Femur (tissue), 1 donor: ENCODE measurements at regions not wholly inside any gene's neighbourhood (a gene's known extent, or its start where the extent isn't known, plus 50 kb on each side); places are given as distances from the start of the nearest gene placed in this dataset.
"Not testable (repeated sequence)": the region's sequence is repeated elsewhere in the genome, so short reads cannot be mapped to it uniquely, and the experiment has no call there.

Experiments
- DNase-seq: peaks from one replicate; pipeline ENCODE4 v3.0.0-alpha.2; 2017

DNA sequence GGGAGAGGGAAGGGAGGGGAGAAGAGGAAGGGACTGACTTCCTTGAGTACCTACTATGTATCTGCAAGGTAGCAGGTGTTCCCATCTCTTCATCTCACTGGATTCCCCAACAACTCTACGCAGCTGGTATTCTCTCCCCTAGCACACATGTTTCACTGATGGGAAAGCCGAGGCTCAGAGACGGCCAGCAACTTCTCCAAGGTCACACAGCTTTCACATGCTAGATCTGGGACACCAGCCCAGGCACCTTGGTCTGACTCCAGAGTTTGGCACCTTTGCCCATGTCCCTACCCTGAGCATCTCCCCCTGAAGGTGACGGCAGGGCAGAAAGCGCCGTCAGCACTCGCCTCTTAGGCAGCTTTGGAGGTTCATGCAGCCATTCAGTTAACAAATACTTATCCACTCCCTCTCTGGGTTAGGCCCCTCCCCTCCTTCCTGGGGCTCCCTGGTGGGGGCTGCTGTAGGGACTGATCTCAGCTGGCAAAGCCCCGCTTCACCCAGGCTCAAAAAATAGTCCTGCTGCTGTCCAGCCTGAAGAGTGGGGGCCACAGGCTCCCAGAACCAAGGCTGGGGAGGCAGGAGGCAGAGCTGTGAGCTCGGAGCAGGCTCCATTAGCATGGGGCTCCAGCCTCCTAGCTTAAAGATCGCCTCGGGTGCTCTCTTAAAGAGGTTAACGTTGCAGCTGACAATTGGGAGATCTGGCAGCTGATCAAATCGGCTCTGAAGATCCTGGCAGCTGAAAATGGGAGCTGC lies 79.4 kb downstream of the IGLL1 start:
- DNase-seq, result no peak

DNA sequence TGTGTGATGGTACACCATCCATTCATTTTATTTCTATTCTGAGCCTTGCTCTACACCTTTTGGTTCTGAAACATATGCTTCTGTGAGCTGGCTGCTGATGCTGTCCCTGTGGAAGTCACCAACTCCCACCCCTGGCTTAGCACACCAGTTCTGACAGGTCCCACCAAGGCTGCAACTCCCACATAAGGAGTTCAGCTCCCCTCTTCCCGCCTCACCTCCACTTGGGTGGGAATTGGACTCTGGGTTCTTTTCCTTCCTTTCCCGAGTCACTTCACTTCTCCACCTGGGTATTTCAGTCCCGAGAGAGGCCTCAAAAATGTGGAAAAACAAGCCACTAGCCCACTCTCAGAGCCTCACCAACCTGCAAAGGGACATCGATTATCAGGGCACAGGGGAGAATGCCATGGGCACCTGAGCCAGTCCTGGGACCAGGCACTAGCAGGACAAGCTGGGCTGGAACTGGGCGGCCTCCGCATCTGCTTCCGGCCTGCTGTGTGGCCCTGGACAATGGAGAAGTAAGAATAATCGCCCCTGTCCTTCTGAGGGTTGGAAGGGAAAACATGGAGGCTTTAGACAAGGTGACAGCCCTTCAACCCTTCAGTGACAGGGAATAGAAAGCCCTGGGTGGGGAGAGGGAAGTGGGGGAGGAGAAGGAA lies 80.1 kb downstream of the IGLL1 start:
- no peak for DNase-seq

- no peak for DNase-seq
These were observed 81.0 kb downstream of the IGLL1 start for GRCh38 chr22:23498811-23499798.

- DNase-seq, result not testable (repeated sequence)
These were observed 82.2 kb downstream of the IGLL1 start for GRCh38 chr22:23497889-23498288.

- no peak for DNase-seq
These were observed 82.8 kb downstream of the IGLL1 start for GRCh38 chr22:23497016-23497885.

DNA sequence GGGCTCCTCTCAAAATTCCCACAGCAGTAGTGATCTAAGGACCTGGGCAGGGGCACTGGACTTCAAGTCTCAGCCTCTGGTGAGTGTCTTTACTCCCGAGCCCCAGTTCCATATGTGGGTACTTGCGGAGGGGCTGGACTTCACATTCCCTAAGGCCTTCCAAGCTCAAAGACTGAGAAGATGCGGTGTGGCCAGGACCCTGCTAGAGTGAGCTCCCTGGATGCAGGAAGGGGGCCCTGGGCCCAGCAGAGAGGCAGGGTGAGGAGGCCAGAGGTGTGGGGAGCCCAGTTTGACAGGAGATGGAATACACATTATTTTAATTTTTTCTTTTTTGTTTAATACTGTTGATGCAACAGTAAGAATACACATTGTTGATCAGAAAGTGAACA lies 83.7 kb downstream of the IGLL1 start:
- DNase-seq, result no peak

DNA sequence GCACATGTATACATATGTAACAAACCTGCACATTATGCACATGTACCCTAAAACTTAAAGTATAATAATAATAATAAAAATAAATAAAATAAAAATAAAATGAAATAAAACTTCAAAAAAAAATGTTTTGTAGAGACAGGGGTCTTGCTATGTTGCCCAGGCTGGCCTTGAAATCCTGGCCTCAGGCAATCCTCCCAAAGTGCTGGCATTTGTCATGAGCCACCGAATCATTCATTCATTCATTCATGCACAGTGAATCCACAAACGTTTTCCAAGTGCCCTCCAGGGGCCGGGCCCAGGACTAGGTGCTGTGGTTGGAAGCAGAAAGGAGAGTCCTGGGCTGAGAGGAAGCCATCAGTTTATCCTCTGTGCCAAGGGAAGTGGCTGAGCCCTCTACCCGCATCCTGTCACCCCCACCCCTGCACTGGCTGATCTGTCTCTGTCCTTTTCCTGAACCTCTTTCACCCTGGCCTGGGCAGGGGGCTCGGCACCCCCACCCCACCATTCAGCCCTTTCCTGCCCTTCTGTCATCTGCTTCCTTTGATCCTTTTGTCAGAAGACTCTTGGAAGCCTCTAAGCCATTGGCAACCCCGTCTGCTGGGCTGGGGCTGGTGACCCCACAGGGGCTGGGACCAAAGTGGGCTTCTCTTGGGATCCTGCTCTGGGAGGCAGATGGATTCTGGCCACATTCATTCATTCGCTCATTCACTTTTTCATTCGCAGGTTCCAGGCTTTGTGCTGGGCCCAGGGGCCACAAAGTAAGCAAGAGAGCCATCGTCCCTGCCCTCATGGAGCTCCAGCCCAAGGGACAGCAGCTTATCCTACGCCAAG lies 84.3 kb downstream of the IGLL1 start:
- no peak for DNase-seq

DNA sequence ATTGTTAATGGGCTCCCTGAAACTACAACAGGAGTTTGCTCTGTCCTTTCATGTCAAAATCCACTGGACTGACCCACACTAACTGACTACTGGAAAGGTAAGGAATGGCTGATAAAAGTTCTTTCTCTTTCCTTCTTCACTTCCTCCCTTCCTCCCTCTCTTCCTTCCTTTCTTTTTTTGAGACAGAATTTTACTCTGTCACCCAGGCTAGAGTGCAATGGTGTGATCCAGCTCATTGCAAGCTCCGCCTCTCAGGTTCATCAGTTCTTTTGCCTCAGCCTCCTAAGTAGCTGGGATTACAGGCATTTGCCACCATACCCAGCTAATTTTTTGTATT lies 85.2 kb downstream of the IGLL1 start:
- no peak for DNase-seq

GRCh38 chr22:23485490-23485889 lies 94.6 kb downstream of the IGLL1 start:
- no peak for DNase-seq

DNA sequence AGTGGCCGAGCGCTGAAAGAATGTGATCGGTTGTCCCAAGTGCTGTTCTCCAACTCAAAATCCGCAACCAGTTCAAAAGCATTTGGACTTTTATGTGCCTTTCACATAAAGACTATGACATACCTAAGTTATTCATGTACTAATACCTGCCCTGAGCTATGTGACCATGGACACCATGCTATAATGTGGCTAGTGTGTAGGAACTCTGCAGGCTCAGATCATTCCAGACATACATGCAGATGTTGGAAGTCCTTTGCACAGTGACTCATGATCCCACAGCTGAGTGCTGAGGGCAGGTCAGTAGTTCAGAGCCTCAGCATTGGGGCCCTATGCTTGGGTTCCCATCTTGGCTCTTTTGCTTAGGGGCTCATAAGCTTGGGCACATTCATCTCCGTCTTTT lies 95.4 kb downstream of the IGLL1 start:
- DNase-seq, result no peak

DNA sequence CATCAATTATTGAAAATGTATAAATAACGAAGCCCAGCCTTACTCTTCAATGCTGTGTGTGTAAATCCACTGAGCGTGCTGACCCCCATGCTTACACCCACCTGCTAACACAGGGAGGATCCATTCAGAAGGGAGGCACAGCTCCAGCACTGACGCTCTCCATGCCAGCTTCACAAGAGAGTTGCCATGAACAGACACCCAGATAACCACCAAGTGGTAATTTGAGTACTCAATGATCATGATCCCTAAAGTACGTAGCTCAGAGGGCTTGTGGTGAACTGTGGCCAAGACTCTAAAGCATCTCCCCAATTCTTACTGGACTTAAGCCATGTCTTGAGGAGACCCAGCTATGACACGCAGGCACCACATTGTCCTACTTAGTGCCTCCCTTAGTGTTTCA lies 98.7 kb downstream of the IGLL1 start:
- DNase-seq, result no peak

DNA sequence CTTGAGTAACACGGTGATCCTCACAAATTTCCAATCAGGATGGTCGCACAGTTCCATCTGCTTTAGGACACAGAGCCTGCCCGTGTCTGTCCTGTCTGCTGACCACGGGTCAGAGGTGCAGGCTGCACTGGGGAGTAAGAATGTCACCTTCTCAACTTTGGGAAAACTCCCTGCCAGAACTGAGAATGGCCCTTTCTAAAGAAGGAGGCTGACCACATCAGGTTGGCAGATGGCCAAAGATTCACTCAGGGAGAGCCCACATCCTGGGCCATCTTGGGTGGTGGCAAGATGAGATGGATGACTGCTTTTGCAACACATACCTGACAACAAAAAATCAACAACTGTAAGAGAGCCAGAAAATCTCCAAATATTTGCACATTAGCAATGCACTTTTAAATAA lies 101.9 kb downstream of the IGLL1 start:
- no peak for DNase-seq

DNA sequence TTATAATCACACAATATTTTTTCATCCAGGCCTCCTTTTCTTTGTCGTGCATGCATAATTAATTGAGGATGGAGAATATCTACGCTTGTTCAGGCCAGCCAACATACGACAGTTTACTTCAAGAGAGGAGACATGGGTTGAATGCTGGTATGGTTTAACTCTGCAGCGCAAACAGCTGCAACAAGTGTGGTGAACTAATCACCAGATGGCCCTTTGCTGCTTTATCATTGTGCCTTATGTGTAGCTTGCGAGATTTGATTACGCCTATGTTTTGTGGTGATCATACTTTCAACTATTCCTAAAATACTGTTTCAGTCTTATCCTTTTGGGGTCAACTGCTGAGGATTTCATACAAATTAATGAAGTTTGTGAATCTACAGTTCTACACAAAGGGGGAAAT lies 105.6 kb downstream of the IGLL1 start:
- not testable (repeated sequence) for DNase-seq

- no peak for DNase-seq
These were observed 106.2 kb downstream of the IGLL1 start for GRCh38 chr22:23473901-23474300.

- not testable (repeated sequence) for DNase-seq
These were observed 107.7 kb downstream of the IGLL1 start for GRCh38 chr22:23472376-23472775.

DNA sequence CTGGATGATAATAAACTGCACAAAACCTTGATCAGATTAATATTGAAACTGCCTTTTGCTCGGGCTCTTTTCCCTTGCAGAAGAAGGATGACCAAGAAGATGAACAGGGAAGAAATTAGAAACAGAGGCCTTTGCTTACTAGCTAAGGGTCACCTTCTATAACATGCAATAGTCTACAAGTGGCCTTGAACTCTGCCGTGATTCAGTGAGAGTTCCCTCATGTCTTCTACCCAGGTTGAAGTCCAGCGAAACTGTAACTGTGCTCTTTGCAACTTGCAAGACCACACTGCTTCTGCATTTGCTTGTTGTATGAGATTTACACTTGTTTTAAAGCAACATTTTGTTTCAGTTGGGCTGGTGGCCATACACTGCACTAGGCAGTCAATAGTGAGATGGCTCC lies 108.4 kb downstream of the IGLL1 start:
- no peak for DNase-seq

- no peak for DNase-seq
These were observed 109.2 kb downstream of the IGLL1 start for GRCh38 chr22:23470811-23471389.

DNA sequence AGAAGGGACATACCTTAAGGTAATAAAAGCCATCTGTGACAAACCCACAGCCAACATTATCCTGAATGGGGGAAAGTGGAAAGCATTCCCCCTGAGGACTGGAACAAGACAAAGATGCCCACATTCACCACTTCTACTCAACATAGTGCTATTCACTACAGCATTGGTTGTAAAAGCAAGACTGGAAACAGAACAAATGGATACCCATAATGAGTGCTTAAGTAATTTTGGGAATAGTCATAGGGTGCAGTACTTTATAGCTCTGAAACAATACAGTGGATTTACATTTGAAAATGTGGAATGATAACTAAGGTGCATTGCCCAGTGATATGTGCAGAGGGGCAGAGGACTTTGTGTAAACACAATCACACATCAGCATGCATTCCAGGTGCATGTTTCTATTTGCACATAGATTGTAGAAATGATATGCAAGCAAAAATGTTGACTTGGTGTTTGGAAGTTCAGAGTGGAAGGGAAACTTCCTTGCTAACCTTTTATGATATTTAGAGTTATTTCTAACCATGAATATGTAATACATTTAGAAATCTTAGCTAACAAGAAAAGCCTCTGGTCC lies 112.3 kb downstream of the IGLL1 start:
- DNase-seq, result no peak

DNA sequence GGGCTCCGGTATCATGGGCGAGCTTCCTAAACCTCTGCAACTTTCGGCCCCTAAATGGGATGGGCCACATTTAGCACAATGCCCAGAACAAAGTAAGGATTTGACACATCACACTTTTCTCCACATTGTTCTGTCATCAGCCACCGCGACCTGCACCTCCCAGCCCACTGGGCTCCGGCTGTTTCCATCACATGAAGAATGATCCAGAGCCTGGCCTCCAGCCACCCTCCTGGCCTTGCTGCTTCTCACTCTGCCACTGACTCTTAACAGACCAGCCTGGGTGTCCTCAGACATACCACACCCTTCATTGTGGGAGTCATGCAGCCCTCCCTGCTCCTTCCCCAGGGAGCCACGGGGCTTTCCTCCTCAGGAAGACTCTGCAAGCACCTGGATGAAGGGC lies 113.7 kb downstream of the IGLL1 start:
- no peak for DNase-seq

GRCh38 chr22:23464796-23465195 lies 115.3 kb downstream of the IGLL1 start:
- DNase-seq, result not testable (repeated sequence)

DNA sequence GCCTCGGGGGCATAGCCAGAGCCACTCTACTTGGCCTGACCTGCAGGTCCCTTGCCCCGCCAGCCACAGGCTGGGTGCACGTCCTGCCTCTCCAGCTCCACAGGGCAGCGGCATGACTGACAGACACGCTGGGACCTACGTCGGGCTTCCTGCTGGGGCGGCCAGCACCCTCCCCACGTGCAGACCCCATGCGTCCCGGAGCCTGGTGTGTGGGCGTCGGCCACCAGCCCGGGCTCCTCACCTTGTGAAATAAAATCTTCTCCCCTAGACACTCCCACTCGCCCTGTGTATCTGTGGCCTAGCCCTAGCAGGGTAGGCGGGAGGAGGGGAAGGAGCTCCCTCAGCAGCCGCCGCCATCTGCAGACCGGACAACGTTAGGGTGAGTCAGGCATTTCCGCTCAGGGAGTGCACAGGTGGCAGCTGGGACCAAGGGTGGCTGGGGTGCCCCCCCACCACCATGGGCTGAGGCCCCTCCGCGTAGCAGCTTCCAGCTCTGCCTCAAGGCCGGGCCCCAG lies 119.5 kb downstream of the IGLL1 start:
- DNase-seq, result not testable (repeated sequence)
